HEK293 (cell line): ENCODE measurements at regions not wholly inside any gene's neighbourhood (a gene's known extent, or its start where the extent isn't known, plus 50 kb on each side); places are given as distances from the start of the nearest gene placed in this dataset.
A peak's percentile ranks its signal among the peaks of the same experiment; 100 is the strongest.

Experiments used
- CTCF ChIA-PET: fragments of 350-600 bp; formaldehyde crosslinking; extraction: SDS; loops from one replicate; lab custom pipeline; 2021; ENCODE audit warnings: antibody characterized with exemption; lab: Yijun Ruan, JAX
- POLR2A ChIA-PET: fragments of 300-600 bp; formaldehyde crosslinking; extraction: SDS; loops from one replicate; lab custom pipeline; 2020; ENCODE audit warnings: antibody characterized with exemption, inconsistent platforms; lab: Yijun Ruan, JAX
- H3K27ac ChIP-seq: fragments of 200-500 bp; sonication (Bioruptor generic); 2 replicates; pipeline ENCODE4 v1.5.1; 2014; ENCODE audit warnings: low read depth, low read length, control low read depth, inconsistent platforms; ENCODE audit errors: extremely low read depth
- H3K36me3 ChIP-seq, 2 experiments: fragments of 200-500 bp in 1 of 2; sonication (Bioruptor generic) in 1 of 2; 1 replicate in 1 of 2; 2 replicates in 1 of 2; pipeline ENCODE4 v1.5.1; 2014 to 2017; ENCODE audit warnings: inconsistent platforms in 2 of 2, low read length in 2 of 2; ENCODE audit not compliant: control insufficient read depth in 2 of 2, insufficient read depth in 1 of 2
- H3K4me1 ChIP-seq: fragments of 200-500 bp; sonication (Bioruptor generic); 2 replicates; pipeline ENCODE4 v1.5.1; 2014; ENCODE audit warnings: mild to moderate bottlenecking, low read length, inconsistent platforms; ENCODE audit not compliant: control insufficient read depth, insufficient read depth
- H3K4me3 ChIP-seq: 2 replicates; pipeline ENCODE4 v1.5.1; 2011; ENCODE audit warnings: low read depth, mild to moderate bottlenecking, control low read depth, low read length, moderate library complexity
- H3K9me3 ChIP-seq: fragments of 200-500 bp; sonication (Bioruptor generic); 2 replicates; pipeline ENCODE4 v1.5.1; 2014; ENCODE audit warnings: low read depth, low read length, inconsistent platforms; ENCODE audit not compliant: control insufficient read depth, insufficient read depth
- ATF2 ChIP-seq: fragments of 450-650 bp; formaldehyde crosslinking; IDR thresholded peaks from 2 replicates; pipeline ENCODE4 v1.5.1; 2016; ENCODE audit warnings: missing biosample characterization, missing genetic modification characterization, low read depth
- BCL11A ChIP-seq: fragments of 450-650 bp; formaldehyde crosslinking; IDR thresholded peaks from 2 replicates; pipeline ENCODE4 v1.5.1; 2016; ENCODE audit warnings: low read depth, missing biosample characterization, missing genetic modification characterization
- GLI4 ChIP-seq: fragments of 450-650 bp; formaldehyde crosslinking; IDR thresholded peaks from 2 replicates; pipeline ENCODE4 v1.5.1; 2016; ENCODE audit warnings: missing biosample characterization, missing genetic modification characterization
- KLF1 ChIP-seq: fragments of 450-650 bp; formaldehyde crosslinking; IDR thresholded peaks from 2 replicates; pipeline ENCODE4 v1.5.1; 2016; ENCODE audit warnings: missing biosample characterization, missing genetic modification characterization
- KLF7 ChIP-seq: fragments of 450-650 bp; formaldehyde crosslinking; IDR thresholded peaks from 2 replicates; pipeline ENCODE4 v1.5.1; 2016; ENCODE audit warnings: missing biosample characterization, missing genetic modification characterization, borderline replicate concordance
- PRDM10 ChIP-seq: fragments of 450-650 bp; formaldehyde crosslinking; IDR thresholded peaks from 2 replicates; pipeline ENCODE4 v1.5.1; 2016; ENCODE audit warnings: missing biosample characterization, missing genetic modification characterization
- SCRT1 ChIP-seq: fragments of 450-650 bp; formaldehyde crosslinking; IDR thresholded peaks from 2 replicates; pipeline ENCODE4 v1.5.1; 2016; ENCODE audit warnings: missing biosample characterization, missing genetic modification characterization, borderline replicate concordance
- SETDB1 ChIP-seq: IDR thresholded peaks from one replicate; pipeline ENCODE4 v1.6.1; 2017; ENCODE audit warnings: mild to moderate bottlenecking, low read length, moderate library complexity, mixed read lengths; ENCODE audit not compliant: insufficient read length
- ZBTB1 ChIP-seq: fragments of 450-650 bp; formaldehyde crosslinking; IDR thresholded peaks from 2 replicates; pipeline ENCODE4 v1.5.1; 2016; ENCODE audit warnings: missing biosample characterization, missing genetic modification characterization
- ZBTB20 ChIP-seq: fragments of 450-650 bp; formaldehyde crosslinking; IDR thresholded peaks from 2 replicates; pipeline ENCODE4 v1.5.1; 2016; ENCODE audit warnings: missing biosample characterization, missing genetic modification characterization
- ZBTB8A ChIP-seq: fragments of 450-650 bp; formaldehyde crosslinking; IDR thresholded peaks from 2 replicates; pipeline ENCODE4 v1.5.1; 2016; ENCODE audit warnings: missing biosample characterization, missing genetic modification characterization
- ZFHX2 ChIP-seq: fragments of 450-650 bp; formaldehyde crosslinking; conservative IDR thresholded peaks from 2 replicates; pipeline ENCODE4 v1.5.1; 2016; ENCODE audit warnings: missing biosample characterization, missing genetic modification characterization
- ZNF146 ChIP-seq: fragments of 450-650 bp; formaldehyde crosslinking; IDR thresholded peaks from 2 replicates; pipeline ENCODE4 v1.5.1; 2016; ENCODE audit warnings: missing biosample characterization, missing genetic modification characterization
- ZNF184 ChIP-seq: fragments of 450-650 bp; IDR thresholded peaks from 2 replicates; pipeline ENCODE4 v1.5.1; 2018; ENCODE audit warnings: missing biosample characterization, mild to moderate bottlenecking, missing genetic modification characterization
- ZNF19 ChIP-seq: fragments of 450-650 bp; formaldehyde crosslinking; IDR thresholded peaks from 2 replicates; pipeline ENCODE4; 2016; ENCODE audit warnings: missing biosample characterization, missing genetic modification characterization, low read depth
- ZNF274 ChIP-seq, 2 experiments: fragments of 200-500 bp in 1 of 2; fragments of 450-650 bp in 1 of 2; sonication (Bioruptor generic) in 1 of 2; formaldehyde crosslinking in 1 of 2; IDR thresholded peaks; 2 replicates each; pipeline versions ENCODE4 v1.5.1 to v1.6.1; 2014 to 2016; ENCODE audit warnings: borderline replicate concordance in 1 of 2, inconsistent platforms in 1 of 2, low read length in 1 of 2, missing biosample characterization in 1 of 2, missing genetic modification characterization in 1 of 2
- ZNF280D ChIP-seq: fragments of 450-650 bp; formaldehyde crosslinking; IDR thresholded peaks from 2 replicates; pipeline ENCODE4 v1.5.1; 2016; ENCODE audit warnings: missing biosample characterization, missing genetic modification characterization
- ZNF354C ChIP-seq: fragments of 450-650 bp; formaldehyde crosslinking; IDR thresholded peaks from 2 replicates; pipeline ENCODE4 v1.5.1; 2016; ENCODE audit warnings: missing biosample characterization, missing genetic modification characterization, low read depth, borderline replicate concordance
- ZNF391 ChIP-seq: fragments of 450-650 bp; formaldehyde crosslinking; IDR thresholded peaks from 2 replicates; pipeline ENCODE4 v1.5.1; 2016; ENCODE audit warnings: low read depth, missing biosample characterization, missing genetic modification characterization, borderline replicate concordance
- ZNF394 ChIP-seq: fragments of 450-650 bp; formaldehyde crosslinking; IDR thresholded peaks from 2 replicates; pipeline ENCODE4 v1.5.1; 2016; ENCODE audit warnings: missing biosample characterization, missing genetic modification characterization, mild to moderate bottlenecking, moderate library complexity, borderline replicate concordance
- ZNF549 ChIP-seq: fragments of 450-650 bp; IDR thresholded peaks from 2 replicates; pipeline ENCODE4 v1.5.1; 2018; ENCODE audit warnings: missing biosample characterization, missing genetic modification characterization, mild to moderate bottlenecking, inconsistent platforms, moderate library complexity
- ZNF555 ChIP-seq: fragments of 450-650 bp; formaldehyde crosslinking; conservative IDR thresholded peaks from 2 replicates; pipeline ENCODE4 v1.5.1; 2017; ENCODE audit warnings: missing biosample characterization, mild to moderate bottlenecking, missing genetic modification characterization, inconsistent platforms
- ZNF610 ChIP-seq: fragments of 450-650 bp; formaldehyde crosslinking; IDR thresholded peaks from 2 replicates; pipeline ENCODE4 v1.5.1; 2016; ENCODE audit warnings: missing biosample characterization, missing genetic modification characterization, borderline replicate concordance
- ZNF623 ChIP-seq: fragments of 450-650 bp; formaldehyde crosslinking; IDR thresholded peaks from 2 replicates; pipeline ENCODE4 v1.5.1; 2016; ENCODE audit warnings: missing biosample characterization, missing genetic modification characterization
- ZNF660 ChIP-seq: fragments of 450-650 bp; IDR thresholded peaks from 2 replicates; pipeline ENCODE4 v1.5.1; 2018; ENCODE audit warnings: missing biosample characterization, mild to moderate bottlenecking, missing genetic modification characterization
- ZNF776 ChIP-seq: fragments of 450-650 bp; formaldehyde crosslinking; IDR thresholded peaks from 2 replicates; pipeline ENCODE4 v1.5.0; 2017; ENCODE audit warnings: missing biosample characterization, missing genetic modification characterization, borderline replicate concordance
- TF ChIP-seq, protein P1 (sequence below): fragments of 450-650 bp; formaldehyde crosslinking; IDR thresholded peaks from 2 replicates; pipeline ENCODE4 v1.5.1; 2017; ENCODE audit warnings: missing biosample characterization, missing genetic modification characterization

- TF ChIP-seq ZNF274 (IDR thresholded peaks at IDR 0.05; ENCODE audit: low read length): no peak
- no peak for TF ChIP-seq ZNF274 (tag by site-specific recombination; IDR thresholded peaks at IDR 0.05; ENCODE audit: borderline replicate concordance)
- no peak for TF ChIP-seq ZNF623 (tag by site-specific recombination)
- no peak for TF ChIP-seq SCRT1
Observed at GRCh38 chr12:11500188-11500860, 105.0 kb upstream of the PRB2 start (continued).

- Histone ChIP-seq H3K9me3 (no peaks in the 10 kb centered on the region), H3K36me3 (no peaks in the 10 kb centered on the region), H3K27ac (no peak overlapping the region), H3K4me1 (no peaks in the 10 kb centered on the region), H3K4me3 (no peak overlapping the region)
- ChIA-PET CTCF (interaction anchor here (0.7 kb wide), 1 partner anchor 28 kb away, joined by 3 read pairs; no protein-coding TSS in a partner anchor), POLR2A (no interaction called here)
- no peak for TF ChIP-seq ZNF184 (tag by site-specific recombination)
- TF ChIP-seq ZNF146: no peak
- no peak for TF ChIP-seq ZNF549
- TF ChIP-seq ZNF660: no peak
- TF ChIP-seq BCL11A (tag by site-specific recombination): no peak
- no peak for TF ChIP-seq PRDM10 (tag by site-specific recombination)
- TF ChIP-seq ZBTB8A (tag by site-specific recombination): 0 out of 2 replicates have a peak, but pooled peaks have one; percentile 2
- TF ChIP-seq, protein P1, sequence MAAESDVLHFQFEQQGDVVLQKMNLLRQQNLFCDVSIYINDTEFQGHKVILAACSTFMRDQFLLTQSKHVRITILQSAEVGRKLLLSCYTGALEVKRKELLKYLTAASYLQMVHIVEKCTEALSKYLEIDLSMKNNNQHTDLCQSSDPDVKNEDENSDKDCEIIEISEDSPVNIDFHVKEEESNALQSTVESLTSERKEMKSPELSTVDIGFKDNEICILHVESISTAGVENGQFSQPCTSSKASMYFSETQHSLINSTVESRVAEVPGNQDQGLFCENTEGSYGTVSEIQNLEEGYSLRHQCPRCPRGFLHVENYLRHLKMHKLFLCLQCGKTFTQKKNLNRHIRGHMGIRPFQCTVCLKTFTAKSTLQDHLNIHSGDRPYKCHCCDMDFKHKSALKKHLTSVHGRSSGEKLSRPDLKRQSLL (tag by site-specific recombination): no peak
- TF ChIP-seq ZNF280D: no peak
- TF ChIP-seq ZNF394 (tag by site-specific recombination): no peak
- TF ChIP-seq ZNF555 (tag by site-specific recombination): no peak
- no peak for TF ChIP-seq KLF7 (tag by site-specific recombination)
- TF ChIP-seq ZFHX2 (tag by site-specific recombination): peak; percentile 48; the same call in 1 of the 2 replicates
- 0 out of 2 replicates have a peak, but pooled peaks have one; percentile 1 for TF ChIP-seq KLF1
- TF ChIP-seq GLI4: no peak
- no peak for TF ChIP-seq ZNF354C
- TF ChIP-seq ZNF391 (tag by site-specific recombination): 0 out of 2 replicates have a peak, but pooled peaks have one; percentile 3
- TF ChIP-seq SETDB1: no peak
- no peak for TF ChIP-seq ZNF776 (tag by site-specific recombination)
- no peak for TF ChIP-seq ZBTB20 (tag by site-specific recombination)
- no peak for TF ChIP-seq ZNF610 (tag by site-specific recombination)
- no peak for TF ChIP-seq ZBTB1 (tag by site-specific recombination)
- no peak for TF ChIP-seq ZNF19 (tag by site-specific recombination)
- TF ChIP-seq ATF2: no peak
Observed at GRCh38 chr12:11500861-11501230, 105.5 kb upstream of the PRB2 start.
